ENCODE measurements at regions not wholly inside any gene's neighbourhood (a gene's known extent, or its start where the extent isn't known, plus 50 kb on each side); places are given as distances from the start of the nearest gene placed in this dataset.

DNA sequence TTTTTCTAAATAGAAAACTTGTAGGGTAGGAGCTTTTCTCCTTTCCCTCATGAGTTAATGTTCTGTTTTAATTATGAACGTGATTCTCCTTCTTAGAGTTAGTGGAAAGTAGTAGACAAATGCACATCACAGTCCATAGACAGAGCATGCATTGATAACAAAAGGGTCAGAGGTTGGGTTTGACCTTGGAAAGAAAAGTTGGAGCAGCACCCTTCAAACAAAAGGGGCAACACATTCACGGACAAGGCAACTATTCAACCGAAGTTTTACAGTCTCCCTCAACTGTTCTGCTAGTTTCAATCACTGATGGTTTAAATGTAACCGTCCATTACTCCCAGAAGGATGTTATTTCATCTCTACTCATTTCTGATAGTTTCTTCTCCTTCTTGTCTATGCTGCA is 103.4 kb upstream of the MAOA start:
- Mint-ChIP-seq H3K36me3 (ENCODE audit: unreplicated experiment) (no peaks in the 10 kb centered on the region), H3K4me1 (ENCODE audit: unreplicated experiment) (peaks cover 8% of the 10 kb centered on the region), H3K27ac (ENCODE audit: unreplicated experiment) (no peak overlapping the region), H3K4me3 (ENCODE audit: unreplicated experiment) (no peak overlapping the region), H3K27me3 (ENCODE audit: unreplicated experiment) (no peaks in the 10 kb centered on the region), H3K9me3 (ENCODE audit: unreplicated experiment) (peaks cover 6% of the 10 kb centered on the region)
- DNase-seq (ENCODE audit: extremely low spot score, unreplicated experiment), result no peak
- TF ChIP-seq CTCF (IDR thresholded peaks at IDR 0.05), result no peak

- peaks cover 8% of the 10 kb centered on the region for H3K4me1 Mint-ChIP-seq (ENCODE audit: unreplicated experiment)
- H3K36me3 Mint-ChIP-seq (ENCODE audit: unreplicated experiment), result no peaks in the 10 kb centered on the region
- TF ChIP-seq CTCF (IDR thresholded peaks at IDR 0.05), result no peak
- DNase-seq (ENCODE audit: extremely low spot score, unreplicated experiment), result no peak
- H3K4me3 Mint-ChIP-seq (ENCODE audit: unreplicated experiment), result no peak overlapping the region
- H3K27me3 Mint-ChIP-seq (ENCODE audit: unreplicated experiment), result no peaks in the 10 kb centered on the region
- H3K27ac Mint-ChIP-seq (ENCODE audit: unreplicated experiment), result no peak overlapping the region
- peaks cover under 1% of the 10 kb centered on the region for H3K9me3 Mint-ChIP-seq (ENCODE audit: unreplicated experiment)
Measured at GRCh38 chrX:43553257-43553656, 102.8 kb upstream of the MAOA start.

- TF ChIP-seq CTCF (IDR thresholded peaks at IDR 0.05), result no peak
- no peak for DNase-seq (ENCODE audit: extremely low spot score, unreplicated experiment)
- Mint-ChIP-seq H3K36me3 (ENCODE audit: unreplicated experiment) (no peaks in the 10 kb centered on the region), H3K4me1 (ENCODE audit: unreplicated experiment) (peaks cover 8% of the 10 kb centered on the region), H3K27me3 (ENCODE audit: unreplicated experiment) (no peaks in the 10 kb centered on the region), H3K4me3 (ENCODE audit: unreplicated experiment) (no peak overlapping the region), H3K9me3 (ENCODE audit: unreplicated experiment) (no peaks in the 10 kb centered on the region), H3K27ac (ENCODE audit: unreplicated experiment) (no peak overlapping the region)
Measured at GRCh38 chrX:43556207-43556606, 99.9 kb upstream of the MAOA start.

DNA sequence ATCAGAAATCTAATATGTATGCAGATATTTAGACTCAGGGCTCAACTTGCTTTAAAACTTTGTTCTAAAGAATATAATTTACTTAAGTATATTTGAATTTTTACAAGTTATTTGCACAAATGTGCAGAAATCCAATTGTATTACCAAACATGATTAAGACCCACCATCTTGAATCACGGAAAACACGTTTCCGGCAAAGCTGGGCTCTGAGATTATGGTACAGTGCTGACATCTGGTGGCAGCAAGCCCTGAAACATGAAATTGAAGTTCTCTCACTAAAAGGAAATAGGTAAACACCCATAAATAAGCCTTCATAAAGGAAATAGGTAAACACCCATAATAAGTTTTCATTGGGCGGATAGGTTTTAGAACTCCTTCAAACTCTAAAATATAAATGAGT is 98.3 kb upstream of the MAOA start:
- Mint-ChIP-seq H3K4me1 (ENCODE audit: unreplicated experiment) (no peaks in the 10 kb centered on the region), H3K27ac (ENCODE audit: unreplicated experiment) (no peak overlapping the region), H3K27me3 (ENCODE audit: unreplicated experiment) (no peaks in the 10 kb centered on the region), H3K9me3 (ENCODE audit: unreplicated experiment) (peaks cover 5% of the 10 kb centered on the region), H3K36me3 (ENCODE audit: unreplicated experiment) (no peaks in the 10 kb centered on the region), H3K4me3 (ENCODE audit: unreplicated experiment) (no peak overlapping the region)
- peak; percentile 70 for TF ChIP-seq CTCF (IDR thresholded peaks at IDR 0.05)
- no peak for DNase-seq (ENCODE audit: extremely low spot score, unreplicated experiment)

DNA sequence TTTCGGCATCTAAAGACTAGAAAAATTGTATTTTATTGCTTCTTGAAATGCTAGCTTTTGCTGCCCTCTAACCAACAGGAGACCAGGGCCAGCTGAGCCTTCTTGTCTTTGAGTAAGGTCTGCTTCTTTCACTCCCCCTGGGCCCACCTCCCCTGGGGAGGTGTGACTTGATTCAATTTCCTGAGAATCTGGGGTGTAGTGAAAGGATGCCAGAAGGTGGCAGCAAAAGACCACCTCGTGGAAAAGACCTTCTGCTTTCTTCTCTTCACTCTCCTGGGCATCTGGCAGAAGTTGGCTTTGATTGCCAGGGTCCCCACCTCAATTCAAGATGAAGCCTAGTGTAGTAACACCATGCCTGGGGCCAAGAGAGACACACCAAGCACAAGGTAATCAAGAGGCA is 96.5 kb upstream of the MAOA start:
- no peaks in the 10 kb centered on the region for H3K4me1 Mint-ChIP-seq (ENCODE audit: unreplicated experiment)

More for the DNA sequence above, 96.5 kb upstream of the MAOA start:
- no peak overlapping the region for H3K4me3 Mint-ChIP-seq (ENCODE audit: unreplicated experiment)
- no peaks in the 10 kb centered on the region for H3K36me3 Mint-ChIP-seq (ENCODE audit: unreplicated experiment)
- no peaks in the 10 kb centered on the region for H3K27me3 Mint-ChIP-seq (ENCODE audit: unreplicated experiment)
- H3K9me3 Mint-ChIP-seq (ENCODE audit: unreplicated experiment), result peaks cover 5% of the 10 kb centered on the region
- H3K27ac Mint-ChIP-seq (ENCODE audit: unreplicated experiment), result no peak overlapping the region
- no peak for DNase-seq (ENCODE audit: extremely low spot score, unreplicated experiment)
- TF ChIP-seq CTCF (IDR thresholded peaks at IDR 0.05), result peak; percentile 72
